ENCODE measurements at regions not wholly inside any gene's neighbourhood (a gene's known extent, or its start where the extent isn't known, plus 50 kb on each side); places are given as distances from the start of the nearest gene placed in this dataset.

- H3K9me3 ChIP-seq (ENCODE audit: low read depth), result no peaks in the 10 kb centered on the region
- H3K79me2 ChIP-seq, result no peaks in the 10 kb centered on the region
- TF ChIP-seq EZH2 (IDR thresholded peaks at IDR 0.05; ENCODE audit: borderline replicate concordance), result no peak
- no peak for TF ChIP-seq EZH2phosphoT487 (IDR thresholded peaks at IDR 0.05; ENCODE audit: low read depth, severe bottlenecking, unreplicated experiment)
- TF ChIP-seq CTCF (IDR thresholded peaks at IDR 0.05; ENCODE audit: poor library complexity), result no peak
- H3K4me3 ChIP-seq, result no peak overlapping the region
- no peak overlapping the region for H3K27ac ChIP-seq
- no peaks in the 10 kb centered on the region for H3K36me3 ChIP-seq (replicated peaks; ENCODE audit: insufficient read depth, low read depth)
- H3K9me2 ChIP-seq (replicated peaks; ENCODE audit: insufficient read depth), result no peaks in the 10 kb centered on the region
- H3K27me3 ChIP-seq, result no peaks in the 10 kb centered on the region
- 70% methylated on average over 2 of the region's 2 CpGs for WGBS (ENCODE audit: low lambda C conversion rate, missing lambda C conversion rate)
- no peak for DNase-seq (ENCODE audit: low spot score)
- H3K4me1 ChIP-seq (ENCODE audit: insufficient read depth), result peaks cover 6% of the 10 kb centered on the region
- no peaks in the 10 kb centered on the region for H4K20me1 ChIP-seq (ENCODE audit: insufficient read depth, poor library complexity, severe bottlenecking)
- H3K4me2 ChIP-seq, result no peak overlapping the region
- H2AFZ ChIP-seq, result no peak overlapping the region
These were observed 217.9 kb upstream of the FOXA2 start for GRCh38 chr20:22802296-22802695.

GRCh38 chr20:22805219-22805618 is 220.8 kb upstream of the FOXA2 start:
- Histone ChIP-seq H3K36me3 (replicated peaks; ENCODE audit: insufficient read depth, low read depth) (no peaks in the 10 kb centered on the region), H3K4me2 (no peak overlapping the region)
- WGBS (ENCODE audit: low lambda C conversion rate, missing lambda C conversion rate), result 65% methylated on average over 4 of the region's 4 CpGs

GRCh38 chr20:22805996-22806395 is 221.6 kb upstream of the FOXA2 start:
- TF ChIP-seq EZH2 (IDR thresholded peaks at IDR 0.05; ENCODE audit: borderline replicate concordance), result no peak
- TF ChIP-seq CTCF (IDR thresholded peaks at IDR 0.05; ENCODE audit: poor library complexity), result no peak
- no peak for TF ChIP-seq EZH2phosphoT487 (IDR thresholded peaks at IDR 0.05; ENCODE audit: low read depth, severe bottlenecking, unreplicated experiment)
- Histone ChIP-seq H3K36me3 (replicated peaks; ENCODE audit: insufficient read depth, low read depth) (no peaks in the 10 kb centered on the region), H4K20me1 (ENCODE audit: insufficient read depth, poor library complexity, severe bottlenecking) (no peaks in the 10 kb centered on the region), H2AFZ (no peak overlapping the region), H3K79me2 (no peaks in the 10 kb centered on the region), H3K27ac (no peak overlapping the region), H3K9me3 (ENCODE audit: low read depth) (no peaks in the 10 kb centered on the region), H3K27me3 (no peaks in the 10 kb centered on the region), H3K4me1 (ENCODE audit: insufficient read depth) (peaks cover 10% of the 10 kb centered on the region), H3K4me3 (no peak overlapping the region), H3K4me2 (no peak overlapping the region), H3K9me2 (replicated peaks; ENCODE audit: insufficient read depth) (no peaks in the 10 kb centered on the region)
- no peak for DNase-seq (ENCODE audit: low spot score)
- WGBS (ENCODE audit: low lambda C conversion rate, missing lambda C conversion rate), result 90% methylated on average over 3 of the region's 3 CpGs

More at GRCh38 chr20:22805219-22805618, 220.8 kb upstream of the FOXA2 start:
- Histone ChIP-seq H3K27me3 (no peaks in the 10 kb centered on the region), H3K4me1 (ENCODE audit: insufficient read depth) (peaks cover 6% of the 10 kb centered on the region), H3K79me2 (no peaks in the 10 kb centered on the region), H2AFZ (no peak overlapping the region), H4K20me1 (ENCODE audit: insufficient read depth, poor library complexity, severe bottlenecking) (no peaks in the 10 kb centered on the region), H3K27ac (no peak overlapping the region), H3K9me3 (ENCODE audit: low read depth) (no peaks in the 10 kb centered on the region), H3K4me3 (no peak overlapping the region), H3K9me2 (replicated peaks; ENCODE audit: insufficient read depth) (no peaks in the 10 kb centered on the region)
- TF ChIP-seq EZH2 (IDR thresholded peaks at IDR 0.05; ENCODE audit: borderline replicate concordance) (no peak), CTCF (IDR thresholded peaks at IDR 0.05; ENCODE audit: poor library complexity) (no peak), EZH2phosphoT487 (IDR thresholded peaks at IDR 0.05; ENCODE audit: low read depth, severe bottlenecking, unreplicated experiment) (no peak)
- DNase-seq (ENCODE audit: low spot score), result peak; percentile 80

GRCh38 chr20:22807045-22807444 is 222.7 kb upstream of the FOXA2 start:
- H3K9me2 ChIP-seq (replicated peaks; ENCODE audit: insufficient read depth), result no peaks in the 10 kb centered on the region
- no peaks in the 10 kb centered on the region for H3K36me3 ChIP-seq (replicated peaks; ENCODE audit: insufficient read depth, low read depth)
- H4K20me1 ChIP-seq (ENCODE audit: insufficient read depth, poor library complexity, severe bottlenecking), result no peaks in the 10 kb centered on the region
- H3K4me3 ChIP-seq, result no peak overlapping the region
- no peak for TF ChIP-seq CTCF (IDR thresholded peaks at IDR 0.05; ENCODE audit: poor library complexity)
- TF ChIP-seq EZH2phosphoT487 (IDR thresholded peaks at IDR 0.05; ENCODE audit: low read depth, severe bottlenecking, unreplicated experiment), result no peak
- no peak for TF ChIP-seq EZH2 (IDR thresholded peaks at IDR 0.05; ENCODE audit: borderline replicate concordance)
- WGBS (ENCODE audit: low lambda C conversion rate, missing lambda C conversion rate), result 57% methylated on average over 3 of the region's 3 CpGs
- H3K4me2 ChIP-seq, result peak overlapping the region; percentile 10
- no peaks in the 10 kb centered on the region for H3K79me2 ChIP-seq
- no peaks in the 10 kb centered on the region for H3K27me3 ChIP-seq
- H3K9me3 ChIP-seq (ENCODE audit: low read depth), result no peaks in the 10 kb centered on the region
- no peak for DNase-seq (ENCODE audit: low spot score)
- H3K4me1 ChIP-seq (ENCODE audit: insufficient read depth), result peaks cover 20% of the 10 kb centered on the region
- H3K27ac ChIP-seq, result no peak overlapping the region
- no peak overlapping the region for H2AFZ ChIP-seq

All from hepatocyte (in vitro differentiated cells).